ENCODE measurements at regions not wholly inside any gene's neighbourhood (a gene's known extent, or its start where the extent isn't known, plus 50 kb on each side); places are given as distances from the start of the nearest gene placed in this dataset.

DNA sequence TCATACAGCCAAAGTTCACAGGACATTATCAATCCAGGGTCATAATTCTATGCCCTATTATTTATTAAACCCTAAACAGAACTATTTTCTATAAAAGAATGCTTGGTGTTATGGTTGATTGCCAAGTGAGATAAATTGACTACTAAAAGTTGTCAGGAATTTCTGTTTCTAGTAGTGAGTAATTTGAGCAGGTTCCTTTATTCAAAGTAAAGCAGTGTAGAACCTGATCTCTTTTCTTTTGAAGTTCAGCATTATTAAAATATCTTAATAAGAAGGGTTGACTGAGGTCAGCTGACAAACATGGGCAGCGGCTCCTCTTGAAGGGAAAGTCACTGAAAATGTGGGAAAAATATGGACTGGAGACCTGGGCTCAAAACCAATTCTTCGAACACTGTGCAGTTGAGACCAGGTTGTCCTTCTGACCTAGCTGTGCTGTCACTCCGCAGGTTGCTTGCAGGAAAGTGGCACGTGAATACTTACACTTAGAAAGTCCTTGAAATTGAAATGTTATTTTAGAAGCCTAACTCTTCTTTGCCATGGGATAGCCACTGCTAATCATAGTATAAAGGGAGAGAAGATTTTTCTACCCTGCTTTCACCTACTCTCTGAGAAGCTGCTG is 141.0 kb downstream of the RASSF9 start:
- DNase-seq (ENCODE audit: low read depth) = no peak
- TF ChIP-seq, protein P1, sequence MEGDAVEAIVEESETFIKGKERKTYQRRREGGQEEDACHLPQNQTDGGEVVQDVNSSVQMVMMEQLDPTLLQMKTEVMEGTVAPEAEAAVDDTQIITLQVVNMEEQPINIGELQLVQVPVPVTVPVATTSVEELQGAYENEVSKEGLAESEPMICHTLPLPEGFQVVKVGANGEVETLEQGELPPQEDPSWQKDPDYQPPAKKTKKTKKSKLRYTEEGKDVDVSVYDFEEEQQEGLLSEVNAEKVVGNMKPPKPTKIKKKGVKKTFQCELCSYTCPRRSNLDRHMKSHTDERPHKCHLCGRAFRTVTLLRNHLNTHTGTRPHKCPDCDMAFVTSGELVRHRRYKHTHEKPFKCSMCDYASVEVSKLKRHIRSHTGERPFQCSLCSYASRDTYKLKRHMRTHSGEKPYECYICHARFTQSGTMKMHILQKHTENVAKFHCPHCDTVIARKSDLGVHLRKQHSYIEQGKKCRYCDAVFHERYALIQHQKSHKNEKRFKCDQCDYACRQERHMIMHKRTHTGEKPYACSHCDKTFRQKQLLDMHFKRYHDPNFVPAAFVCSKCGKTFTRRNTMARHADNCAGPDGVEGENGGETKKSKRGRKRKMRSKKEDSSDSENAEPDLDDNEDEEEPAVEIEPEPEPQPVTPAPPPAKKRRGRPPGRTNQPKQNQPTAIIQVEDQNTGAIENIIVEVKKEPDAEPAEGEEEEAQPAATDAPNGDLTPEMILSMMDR (IDR thresholded peaks at IDR 0.05; ENCODE audit: control insufficient read depth, insufficient read depth, low read depth, low read length, missing control alignments) = no peak
- no peak overlapping the region for H3K4me3 ChIP-seq (ENCODE audit: control insufficient read depth, low read depth, low read length)

DNA sequence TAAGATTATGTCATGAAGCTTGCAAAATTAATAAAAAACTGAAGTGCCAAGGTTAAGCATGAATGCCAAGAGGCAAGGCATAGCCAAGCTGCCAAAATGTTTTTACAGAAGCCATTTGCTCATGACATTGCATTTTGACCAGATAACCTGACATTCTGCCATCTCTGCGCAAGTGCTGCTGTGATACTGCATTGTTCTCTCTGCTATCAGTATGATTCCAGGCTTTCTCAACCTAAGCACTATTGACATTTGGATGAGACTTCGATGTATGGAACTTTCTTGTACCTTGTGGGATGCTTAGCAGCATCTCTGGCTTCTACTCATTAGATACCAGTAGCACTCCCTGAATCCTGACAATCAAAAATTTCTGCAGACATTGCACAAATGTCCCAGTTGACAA is 139.2 kb downstream of the RASSF9 start:
- H3K4me3 ChIP-seq (ENCODE audit: control insufficient read depth, low read depth, low read length) = no peak overlapping the region
- TF ChIP-seq, protein P1 (IDR thresholded peaks at IDR 0.05; ENCODE audit: control insufficient read depth, insufficient read depth, low read depth, low read length, missing control alignments) = no peak
- DNase-seq (ENCODE audit: low read depth) = no peak

GRCh38 chr12:85698937-85699336 is 137.3 kb downstream of the RASSF9 start:
- TF ChIP-seq, protein P1 (IDR thresholded peaks at IDR 0.05; ENCODE audit: control insufficient read depth, insufficient read depth, low read depth, low read length, missing control alignments) = no peak
- H3K4me3 ChIP-seq (ENCODE audit: control insufficient read depth, low read depth, low read length) = no peak overlapping the region
- DNase-seq (ENCODE audit: low read depth) = no peak

- DNase-seq (ENCODE audit: low read depth) = no peak
- no peak overlapping the region for H3K4me3 ChIP-seq (ENCODE audit: control insufficient read depth, low read depth, low read length)
- TF ChIP-seq, protein P1 (IDR thresholded peaks at IDR 0.05; ENCODE audit: control insufficient read depth, insufficient read depth, low read depth, low read length, missing control alignments) = no peak
Observed at GRCh38 chr12:85708775-85709174, 127.4 kb downstream of the RASSF9 start.

GRCh38 chr12:85711735-85712390 is 124.3 kb downstream of the RASSF9 start:
- no peak for DNase-seq (ENCODE audit: low read depth)
- TF ChIP-seq, protein P1 (IDR thresholded peaks at IDR 0.05; ENCODE audit: control insufficient read depth, insufficient read depth, low read depth, low read length, missing control alignments) = no peak
- H3K4me3 ChIP-seq (ENCODE audit: control insufficient read depth, low read depth, low read length) = no peak overlapping the region

GRCh38 chr12:85713373-85713772 is 122.8 kb downstream of the RASSF9 start:
- DNase-seq (ENCODE audit: low read depth) = no peak
- no peak overlapping the region for H3K4me3 ChIP-seq (ENCODE audit: control insufficient read depth, low read depth, low read length)
- TF ChIP-seq, protein P1 (IDR thresholded peaks at IDR 0.05; ENCODE audit: control insufficient read depth, insufficient read depth, low read depth, low read length, missing control alignments) = no peak

All from AG09309 (cell line).